Fibroblast of mammary gland (primary cell): ENCODE measurements at regions not wholly inside any gene's neighbourhood (a gene's known extent, or its start where the extent isn't known, plus 50 kb on each side); places are given as distances from the start of the nearest gene placed in this dataset.

Source experiments
- DNase-seq: peaks from one replicate; pipeline ENCODE4 v3.0.0-alpha.2; 2010; ENCODE audit warnings: low read depth
- H3K4me3 ChIP-seq: 2 replicates; pipeline ENCODE4 v1.5.1; 2011; ENCODE audit warnings: low read depth, mild to moderate bottlenecking, low read length, moderate library complexity; ENCODE audit not compliant: control insufficient read depth
- TF ChIP-seq, protein P1 (sequence below): conservative IDR thresholded peaks from 2 replicates; pipeline ENCODE4 v1.5.1; 2011; ENCODE audit warnings: low read depth, low read length, inconsistent platforms; ENCODE audit not compliant: control insufficient read depth, insufficient read depth

DNA sequence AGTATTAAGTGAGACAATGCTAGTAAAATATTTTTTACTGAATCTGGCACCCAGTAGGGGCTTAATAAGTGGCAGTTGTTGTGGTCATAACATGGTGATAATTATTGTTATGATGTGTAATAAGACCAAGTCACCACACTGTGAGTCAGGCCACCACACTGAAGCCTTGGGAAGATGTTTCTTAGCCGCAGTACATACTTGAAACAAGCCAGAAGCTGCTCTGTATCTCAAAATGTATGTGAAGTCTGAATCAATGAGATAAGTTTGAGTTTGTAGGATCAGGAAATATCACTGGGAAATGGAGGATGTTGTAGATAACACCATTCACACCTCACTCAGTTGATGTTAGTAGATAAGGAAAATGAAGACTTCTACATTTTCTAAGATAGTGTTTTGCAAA is 51.3 kb upstream of the PTPN3 start:
- no peak overlapping the region for H3K4me3 ChIP-seq
- TF ChIP-seq, protein P1, sequence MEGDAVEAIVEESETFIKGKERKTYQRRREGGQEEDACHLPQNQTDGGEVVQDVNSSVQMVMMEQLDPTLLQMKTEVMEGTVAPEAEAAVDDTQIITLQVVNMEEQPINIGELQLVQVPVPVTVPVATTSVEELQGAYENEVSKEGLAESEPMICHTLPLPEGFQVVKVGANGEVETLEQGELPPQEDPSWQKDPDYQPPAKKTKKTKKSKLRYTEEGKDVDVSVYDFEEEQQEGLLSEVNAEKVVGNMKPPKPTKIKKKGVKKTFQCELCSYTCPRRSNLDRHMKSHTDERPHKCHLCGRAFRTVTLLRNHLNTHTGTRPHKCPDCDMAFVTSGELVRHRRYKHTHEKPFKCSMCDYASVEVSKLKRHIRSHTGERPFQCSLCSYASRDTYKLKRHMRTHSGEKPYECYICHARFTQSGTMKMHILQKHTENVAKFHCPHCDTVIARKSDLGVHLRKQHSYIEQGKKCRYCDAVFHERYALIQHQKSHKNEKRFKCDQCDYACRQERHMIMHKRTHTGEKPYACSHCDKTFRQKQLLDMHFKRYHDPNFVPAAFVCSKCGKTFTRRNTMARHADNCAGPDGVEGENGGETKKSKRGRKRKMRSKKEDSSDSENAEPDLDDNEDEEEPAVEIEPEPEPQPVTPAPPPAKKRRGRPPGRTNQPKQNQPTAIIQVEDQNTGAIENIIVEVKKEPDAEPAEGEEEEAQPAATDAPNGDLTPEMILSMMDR: no peak
- DNase-seq: no peak

DNA sequence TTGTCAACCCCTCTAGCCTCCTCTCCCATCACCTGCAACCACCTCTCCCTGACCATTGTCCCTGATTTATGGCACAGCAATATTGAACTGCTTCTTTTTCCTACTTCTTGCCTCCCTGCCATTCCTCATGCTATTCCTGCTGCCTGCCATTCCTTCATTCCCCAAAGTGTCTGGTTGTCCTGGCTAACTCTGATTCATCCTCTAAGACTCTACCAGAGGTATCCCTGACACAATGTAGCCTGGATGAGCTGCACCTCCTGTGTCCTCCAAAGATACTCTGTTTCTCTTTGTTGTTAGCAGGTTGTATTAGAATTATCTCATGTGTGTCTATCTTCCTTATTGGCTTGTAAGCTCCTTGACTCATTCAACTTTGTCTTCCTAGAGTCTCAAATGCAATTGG is 53.5 kb upstream of the PTPN3 start:
- TF ChIP-seq, protein P1: no peak
- H3K4me3 ChIP-seq: no peak overlapping the region
- DNase-seq: no peak

DNA sequence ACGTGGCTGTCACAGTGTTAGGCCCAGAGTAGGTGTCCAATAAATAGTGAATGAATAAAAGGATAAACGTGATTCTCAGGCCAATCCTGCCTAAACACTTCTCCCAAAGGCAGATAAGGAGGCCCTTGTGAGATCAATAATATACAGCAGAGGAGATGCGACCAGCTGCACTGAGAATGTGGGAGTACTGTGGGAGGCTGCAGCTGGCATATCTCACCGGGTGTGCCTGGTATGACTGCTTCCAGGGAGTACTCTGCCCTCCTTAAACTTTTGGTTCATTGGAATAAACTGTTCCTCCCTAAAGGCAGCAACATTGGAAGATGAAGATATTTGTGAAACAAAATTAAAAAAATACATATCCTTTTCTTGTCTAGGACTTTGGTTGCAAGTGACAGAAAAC is 57.1 kb upstream of the PTPN3 start:
- no peak for DNase-seq
- no peak overlapping the region for H3K4me3 ChIP-seq
- TF ChIP-seq, protein P1: no peak

DNA sequence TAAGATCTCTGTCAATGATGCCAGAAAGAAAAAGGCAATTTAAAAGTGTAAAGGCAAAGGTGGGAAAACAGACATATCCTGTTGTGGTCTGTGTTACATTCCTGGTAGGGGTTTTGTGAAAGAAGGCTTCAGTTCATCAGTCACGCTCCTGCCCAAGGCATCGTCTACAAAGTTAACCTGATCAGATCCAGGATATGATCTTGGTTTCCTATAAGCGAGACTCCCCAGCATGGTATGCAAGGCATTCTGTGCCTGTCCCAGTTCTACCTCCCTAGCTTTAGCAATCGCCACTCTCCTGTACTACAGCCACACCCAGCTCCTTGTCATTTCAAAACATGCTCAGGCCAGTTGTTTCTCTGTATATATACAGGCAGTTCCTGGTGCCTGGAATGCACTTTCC is 58.0 kb upstream of the PTPN3 start:
- TF ChIP-seq, protein P1: no peak
- H3K4me3 ChIP-seq: no peak overlapping the region
- DNase-seq: no peak

DNA sequence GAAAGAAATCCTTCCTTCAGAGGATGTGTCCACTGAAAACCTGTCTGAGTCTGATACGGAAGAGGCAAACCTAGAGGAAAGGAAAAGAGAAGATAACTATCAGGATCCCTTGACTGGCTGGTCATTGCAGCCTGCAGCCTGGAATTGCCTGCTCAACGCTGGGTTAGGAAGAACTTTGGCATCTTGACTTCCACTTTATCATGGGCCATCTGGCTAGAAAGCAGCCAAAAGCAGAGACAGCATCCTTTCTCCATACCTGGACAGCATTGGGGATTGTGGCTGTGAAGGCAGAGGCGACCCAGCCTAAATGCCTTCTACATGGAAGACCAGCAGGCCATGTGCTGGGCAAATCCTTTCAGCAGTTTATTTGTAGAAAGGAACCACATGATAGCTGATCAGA is 58.7 kb upstream of the PTPN3 start:
- TF ChIP-seq, protein P1: no peak
- H3K4me3 ChIP-seq: no peak overlapping the region

DNA sequence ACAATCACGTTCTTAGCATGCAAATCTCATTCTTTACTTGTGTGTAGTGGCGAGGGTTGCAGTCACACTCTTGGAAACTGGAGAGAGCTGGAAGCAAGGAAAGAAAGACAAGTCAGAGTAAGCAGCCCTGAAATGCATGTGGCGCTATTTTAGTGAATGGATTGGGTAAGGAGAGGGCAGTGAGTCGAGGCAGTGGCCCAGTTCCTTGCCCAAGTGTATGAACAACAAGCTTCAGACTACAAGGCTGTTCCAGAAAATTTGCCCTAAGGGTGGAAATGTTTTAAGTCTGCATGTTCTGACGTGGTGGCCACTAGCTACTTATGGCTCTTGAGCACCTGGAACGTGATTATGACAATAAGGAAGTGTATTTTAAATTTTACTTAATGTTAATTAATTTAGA is 59.4 kb upstream of the PTPN3 start:
- TF ChIP-seq, protein P1: no peak
- no peak for DNase-seq
- H3K4me3 ChIP-seq: no peak overlapping the region

More for the DNA sequence above, 58.7 kb upstream of the PTPN3 start:
- no peak for DNase-seq

DNA sequence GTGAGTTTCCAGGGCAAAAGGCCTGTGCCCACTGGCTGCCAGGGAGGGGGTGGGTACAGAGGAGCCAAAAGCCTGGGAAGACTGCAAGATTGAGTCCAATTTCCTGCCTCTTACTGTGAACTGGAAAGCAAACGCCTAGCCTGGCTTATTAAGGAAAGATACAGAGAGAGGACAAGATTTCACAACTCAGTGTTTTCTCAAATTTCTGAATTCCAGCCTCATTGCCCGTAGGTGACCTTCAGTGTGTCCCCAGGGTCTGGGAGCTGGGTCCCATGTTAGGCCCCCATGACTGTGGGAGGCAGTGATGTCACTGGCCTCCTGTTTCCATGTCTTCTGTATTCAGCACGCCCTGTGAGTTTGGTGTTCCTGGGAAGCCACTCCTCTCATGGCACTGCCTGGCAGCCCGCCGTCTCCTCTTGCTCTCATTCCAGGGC is 60.6 kb upstream of the PTPN3 start:
- no peak overlapping the region for H3K4me3 ChIP-seq

More for the DNA sequence above, 60.6 kb upstream of the PTPN3 start:
- TF ChIP-seq, protein P1: no peak
- no peak for DNase-seq
